Tibial nerve (tissue), 3 donors: ENCODE measurements at regions not wholly inside any gene's neighbourhood (a gene's known extent, or its start where the extent isn't known, plus 50 kb on each side); places are given as distances from the start of the nearest gene placed in this dataset.

Experiments used
- CTCF ChIP-seq, 5 experiments: fragments of 200-600 bp in 3 of 5; fragments of 450-650 bp in 2 of 5; sonication (generic) in 3 of 5; IDR thresholded peaks; one replicate each; pipeline ENCODE4 v1.5.1; 2016 to 2019; ENCODE audit warnings: antibody characterized with exemption in 5 of 5, mild to moderate bottlenecking in 3 of 5, moderate library complexity in 2 of 5
- POLR2A ChIP-seq, 2 donors: fragments of 450-650 bp; IDR thresholded peaks; one replicate each; pipeline ENCODE4 v1.6.1; 2017; ENCODE audit warnings: antibody characterized with exemption in 2 of 2, mild to moderate bottlenecking in 2 of 2, moderate library complexity in 2 of 2

GRCh38 chr3:103609472-103609871 lies 1174.7 kb downstream of the ZPLD1 start:
- TF ChIP-seq CTCF (IDR thresholded peaks at IDR 0.05) (no peak), POLR2A (IDR thresholded peaks at IDR 0.05) (no peak)
